Keratinocyte (primary cell): ENCODE measurements at regions not wholly inside any gene's neighbourhood (a gene's known extent, or its start where the extent isn't known, plus 50 kb on each side); places are given as distances from the start of the nearest gene placed in this dataset.

ENCODE experiments used
- CTCF ChIP-seq, 3 experiments: IDR thresholded peaks in 1 of 3; conservative IDR thresholded peaks in 1 of 3; optimal IDR thresholded peaks in 1 of 3; 2 replicates in 2 of 3; 3 replicates in 1 of 3; pipeline versions ENCODE3 to v1.5.1; 2011; ENCODE audit warnings: low read length in 3 of 3, mild to moderate bottlenecking in 3 of 3, moderate library complexity in 2 of 3, control low read depth in 1 of 3, inconsistent platforms in 1 of 3; ENCODE audit not compliant: insufficient read depth in 2 of 3; ENCODE audit errors: extremely low read depth in 1 of 3
- EZH2 ChIP-seq: IDR thresholded peaks from one replicate; pipeline ENCODE4 v1.6.1; 2012; ENCODE audit warnings: inconsistent platforms, mild to moderate bottlenecking, low read length, moderate library complexity

- TF ChIP-seq CTCF (optimal IDR thresholded peaks at IDR 0.05 in 1 of 3, IDR thresholded peaks at IDR 0.05 in 1 of 3, conservative IDR thresholded peaks at IDR 0.05 in 1 of 3; ENCODE audit: extremely low read depth in 1 of 3, insufficient read depth in 2 of 3, low read length in 3 of 3) = no peak
- TF ChIP-seq EZH2 = no peak
Observed at GRCh38 chr11:110812086-110812733, 100.0 kb upstream of the ARHGAP20 start.
